GM12801 (cell line): ENCODE measurements at regions not wholly inside any gene's neighbourhood (a gene's known extent, or its start where the extent isn't known, plus 50 kb on each side); places are given as distances from the start of the nearest gene placed in this dataset.

Experiments
- CTCF ChIP-seq: IDR thresholded peaks from one replicate; pipeline ENCODE4 v1.5.1; 2011; ENCODE audit warnings: control low read depth; ENCODE audit not compliant: insufficient read length; ENCODE audit errors: extremely low read depth

GRCh38 chr14:71467361-71467811 is 464.8 kb upstream of the RGS6 start:
- TF ChIP-seq CTCF = no peak

GRCh38 chr14:71468701-71469100 is 463.5 kb upstream of the RGS6 start:
- TF ChIP-seq CTCF = no peak

- TF ChIP-seq CTCF = no peak
Measured at GRCh38 chr14:71469643-71470335, 462.4 kb upstream of the RGS6 start.

GRCh38 chr14:71471634-71472355 is 460.4 kb upstream of the RGS6 start:
- TF ChIP-seq CTCF = no peak

- no peak for TF ChIP-seq CTCF
Measured at GRCh38 chr14:71472356-71473340, 459.6 kb upstream of the RGS6 start.

GRCh38 chr14:71473843-71474242 is 458.4 kb upstream of the RGS6 start:
- TF ChIP-seq CTCF = no peak
